ENCODE measurements at regions not wholly inside any gene's neighbourhood (a gene's known extent, or its start where the extent isn't known, plus 50 kb on each side); places are given as distances from the start of the nearest gene placed in this dataset.

- H3K4me2 ChIP-seq (ENCODE audit: insufficient read depth, insufficient read length, low read length) = peak overlapping the region; percentile 16
- H2BK12ac ChIP-seq (ENCODE audit: insufficient read length, low read depth, low read length) = no peak overlapping the region
- Mint-ChIP-seq H3K27me3 (ENCODE audit: low read depth) (no peaks in the 10 kb centered on the region), H3K4me1 (peaks cover 16 to 21% of the 10 kb centered on the region in 2 experiments), H3K4me3 (no peak overlapping the region), H3K9me3 (peaks cover 5 to 6% of the 10 kb centered on the region in 2 experiments; a peak in 4 of 5 replicates), H3K27ac (peak overlapping the region in 2 of 3 experiments; percentile 10 to 55; a peak in 3 of 7 replicates), H3K36me3 (ENCODE audit: insufficient read depth in 1 of 3, low read depth in 3 of 3) (peaks cover 8 to 18% (median 9%) of the 10 kb centered on the region in 3 experiments; a peak in 6 of 7 replicates)
- H4K8ac ChIP-seq (replicated peaks; ENCODE audit: insufficient read length, low read depth, low read length) = no peak overlapping the region
- peak overlapping the region; percentile 52 for H2AFZ ChIP-seq (ENCODE audit: low read length)
- H2BK15ac ChIP-seq (ENCODE audit: low read depth, low read length) = no peak overlapping the region
- H3K23me2 ChIP-seq (ENCODE audit: insufficient read length, low read depth, low read length, poor library complexity, severe bottlenecking) = no peaks in the 10 kb centered on the region
- H3K23ac ChIP-seq (ENCODE audit: insufficient read length, low read depth, low read length) = no peak overlapping the region
- H4K5ac ChIP-seq (ENCODE audit: insufficient read length, low read depth, low read length) = no peak overlapping the region
- H3K18ac ChIP-seq (ENCODE audit: insufficient read length, low read depth, low read length) = no peak overlapping the region
- no peak overlapping the region for H3K4ac ChIP-seq (ENCODE audit: low read depth, low read length)
- H2BK120ac ChIP-seq (ENCODE audit: low read depth, low read length, poor library complexity, severe bottlenecking) = no peak overlapping the region
- DNase-seq = no peak
- H4K91ac ChIP-seq (ENCODE audit: insufficient read length, low read depth, low read length) = no peak overlapping the region
- no peaks in the 10 kb centered on the region for H3K79me1 ChIP-seq (ENCODE audit: insufficient read depth, low read depth, low read length, poor library complexity, severe bottlenecking)
- H3K9ac ChIP-seq (ENCODE audit: extremely low read depth, insufficient read length, low read length) = no peak overlapping the region
- no peaks in the 10 kb centered on the region for H4K20me1 ChIP-seq (ENCODE audit: control insufficient read depth, insufficient read depth, insufficient read length)
- no CpG with 5 or more reads among the region's 1 CpG for WGBS (ENCODE audit: extremely low coverage, insufficient read length, low lambda C conversion rate)
- H3K14ac ChIP-seq (ENCODE audit: insufficient read depth, low read length) = no peak overlapping the region
- H2BK5ac ChIP-seq (ENCODE audit: insufficient read length, low read length) = no peak overlapping the region
- no peak overlapping the region for H2BK20ac ChIP-seq (ENCODE audit: low read depth, low read length, poor library complexity, severe bottlenecking)
- H3K4me1 ChIP-seq (ENCODE audit: insufficient read depth, low read length) = peaks cover 6% of the 10 kb centered on the region
- H3K9me3 ChIP-seq (ENCODE audit: control insufficient read depth, low read depth, low read length) = no peaks in the 10 kb centered on the region
- H3K27me3 ChIP-seq (ENCODE audit: insufficient read depth, low read length) = no peaks in the 10 kb centered on the region
- no peak overlapping the region for H3K56ac ChIP-seq (ENCODE audit: insufficient read length, low read depth, low read length)
- H2AK5ac ChIP-seq (ENCODE audit: insufficient read length, low read length) = no peak overlapping the region
- peak overlapping the region; percentile 63 for H3K27ac ChIP-seq (ENCODE audit: insufficient read length, low read depth, low read length)
- no peak for TF ChIP-seq CTCF (conservative IDR thresholded peaks at IDR 0.05)
- no peaks in the 10 kb centered on the region for H3K79me2 ChIP-seq (ENCODE audit: insufficient read depth, low read length)
- H3T11ph ChIP-seq (ENCODE audit: low read length) = no peak overlapping the region
Observed at GRCh38 chr21:14602382-14602958, 56.4 kb upstream of the SAMSN1 start.

Data from H9 (cell line).